ENCODE measurements at regions not wholly inside any gene's neighbourhood (a gene's known extent, or its start where the extent isn't known, plus 50 kb on each side); places are given as distances from the start of the nearest gene placed in this dataset.
"Not testable (repeated sequence)": the region's sequence is repeated elsewhere in the genome, so short reads cannot be mapped to it uniquely, and the experiment has no call there.

DNA sequence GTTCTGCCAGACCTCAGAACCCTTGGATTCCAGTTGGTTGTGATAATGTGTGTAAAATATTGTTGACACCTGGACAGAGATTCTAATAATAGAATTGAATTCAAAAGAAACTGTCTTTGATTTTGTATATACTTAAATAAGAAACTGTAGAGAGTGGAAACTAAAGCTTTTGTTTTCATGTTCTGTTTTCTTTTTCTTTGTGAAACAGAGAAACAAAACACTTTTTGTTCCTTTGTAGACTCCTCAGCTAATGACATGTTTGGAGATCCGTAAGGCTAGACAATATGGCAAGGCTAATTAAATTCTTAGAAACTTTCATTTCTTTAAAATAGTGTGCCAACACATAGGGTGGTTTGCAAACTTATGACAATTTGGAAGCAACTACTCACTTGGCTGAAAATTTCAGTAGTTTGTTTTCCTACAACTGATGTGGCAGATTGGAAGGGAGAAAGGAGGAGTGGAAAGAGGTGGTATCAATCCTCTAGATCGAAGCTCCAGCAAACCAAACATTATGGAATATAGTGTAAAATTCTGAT is 90.9 kb upstream of the FAT1 start:
- no peak for DNase-seq

DNA sequence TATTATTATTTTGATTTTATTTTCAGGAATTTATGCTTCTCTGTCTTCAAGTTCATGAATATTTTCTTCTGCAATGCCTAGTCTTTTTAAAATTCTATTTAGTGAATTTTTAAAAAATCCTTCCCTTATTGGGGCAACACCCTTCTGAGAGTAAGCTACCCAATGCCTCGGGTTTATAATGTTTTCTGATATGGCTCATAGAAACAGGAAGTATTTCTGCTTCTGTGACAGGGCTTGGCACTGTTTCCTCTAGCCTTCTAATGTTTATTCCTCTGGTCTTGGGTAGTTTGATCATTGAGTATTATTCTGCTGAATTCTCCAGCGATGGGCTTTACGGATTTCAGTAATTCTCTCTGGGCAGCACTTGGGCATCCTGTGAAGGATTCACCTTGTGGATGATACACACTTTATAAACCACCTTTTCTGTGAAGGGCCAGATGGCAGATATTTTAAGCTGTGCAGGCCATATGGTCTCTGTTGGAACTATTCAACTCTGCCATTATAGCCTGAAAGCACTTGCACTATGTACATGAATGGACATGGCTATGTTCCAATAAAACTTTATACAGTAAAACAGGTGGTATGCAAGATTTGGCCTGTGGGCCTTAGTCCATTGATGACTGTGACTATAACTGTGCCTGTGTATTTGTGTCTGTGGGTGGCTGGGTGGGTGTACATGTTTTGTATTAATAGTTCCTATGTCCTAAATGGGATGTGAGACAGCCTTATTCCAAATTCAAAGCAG is 95.9 kb upstream of the FAT1 start:
- no peak for DNase-seq

DNA sequence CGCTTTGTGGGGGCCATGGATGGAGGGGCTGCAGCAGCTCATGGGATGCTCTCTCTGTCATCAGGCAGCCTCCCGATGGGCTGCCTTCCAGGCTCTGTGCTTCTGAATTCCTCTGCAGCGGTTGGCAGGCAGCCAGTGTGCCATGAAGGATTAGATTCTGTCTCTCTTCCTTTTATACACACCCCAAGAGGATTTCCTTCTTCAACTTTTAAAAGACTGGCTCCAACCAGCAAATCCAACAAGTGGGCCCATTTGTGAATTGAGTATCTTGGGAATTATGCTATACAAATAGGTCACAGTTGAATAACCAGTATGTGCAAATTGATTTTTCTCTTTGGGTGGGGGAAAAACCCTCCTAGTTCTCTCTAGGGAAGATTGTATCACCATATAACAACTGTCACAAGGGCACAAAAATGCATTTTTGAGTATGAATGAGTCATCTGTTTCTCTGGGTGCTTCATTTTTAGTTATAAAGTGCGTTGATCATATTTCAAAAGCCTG is 96.8 kb upstream of the FAT1 start:
- no peak for DNase-seq

DNA sequence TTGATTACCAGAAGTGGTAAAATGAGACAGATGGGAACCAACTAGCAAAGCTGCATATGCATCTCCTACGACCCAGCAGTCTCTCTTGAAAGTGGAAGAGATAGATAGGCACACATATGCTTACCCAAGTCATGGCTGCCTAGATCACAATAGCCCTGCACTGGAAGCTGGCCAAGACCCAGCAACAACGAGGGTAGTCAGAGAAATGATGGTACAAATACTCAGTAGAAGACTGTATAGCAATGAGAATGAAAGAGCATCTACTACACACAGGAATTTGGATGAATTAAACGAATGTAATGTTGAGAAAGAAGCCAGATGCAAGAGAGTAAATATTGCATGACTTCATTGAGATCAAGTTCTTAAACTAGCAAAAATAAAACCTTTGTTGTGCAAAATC is 100.3 kb upstream of the FAT1 start:
- DNase-seq: no peak

DNA sequence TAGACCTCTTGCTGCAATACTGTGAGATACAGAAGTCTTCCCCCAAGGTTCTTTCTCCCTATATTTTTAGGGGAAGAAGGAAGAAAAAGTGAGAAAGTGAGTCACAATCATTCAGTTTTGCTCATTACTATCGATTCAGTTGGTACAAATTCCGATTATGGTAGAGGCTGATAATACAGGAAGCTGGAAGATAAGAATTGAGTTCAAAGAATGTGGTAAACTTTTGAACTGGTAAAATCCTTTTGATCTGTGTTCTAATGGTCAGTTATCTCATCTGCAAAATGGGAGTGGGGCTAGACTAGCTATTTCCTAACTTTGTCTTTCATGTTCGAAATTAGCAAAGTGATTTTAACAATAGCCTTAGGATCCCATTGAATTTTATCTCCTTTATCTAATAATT is 101.4 kb upstream of the FAT1 start:
- no peak for DNase-seq

DNA sequence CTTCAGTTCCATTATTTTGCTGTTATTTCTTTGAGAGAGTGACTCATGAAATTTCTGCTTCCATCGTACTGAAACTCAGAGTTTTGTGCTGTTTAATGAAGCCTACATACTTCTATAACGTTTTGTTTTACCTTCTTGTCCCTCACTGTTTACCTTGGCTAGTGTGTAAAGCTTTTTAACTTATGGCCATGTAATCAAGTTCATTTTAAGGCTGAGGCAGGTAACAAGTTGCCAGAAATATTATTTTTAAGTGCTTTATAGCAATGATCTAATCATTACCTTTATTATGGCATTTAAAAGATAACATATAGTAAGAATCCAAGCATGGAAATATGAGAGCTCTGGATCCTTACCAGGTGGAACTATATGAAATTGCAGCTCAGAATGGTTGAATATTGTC is 102.3 kb upstream of the FAT1 start:
- DNase-seq: no peak

DNA sequence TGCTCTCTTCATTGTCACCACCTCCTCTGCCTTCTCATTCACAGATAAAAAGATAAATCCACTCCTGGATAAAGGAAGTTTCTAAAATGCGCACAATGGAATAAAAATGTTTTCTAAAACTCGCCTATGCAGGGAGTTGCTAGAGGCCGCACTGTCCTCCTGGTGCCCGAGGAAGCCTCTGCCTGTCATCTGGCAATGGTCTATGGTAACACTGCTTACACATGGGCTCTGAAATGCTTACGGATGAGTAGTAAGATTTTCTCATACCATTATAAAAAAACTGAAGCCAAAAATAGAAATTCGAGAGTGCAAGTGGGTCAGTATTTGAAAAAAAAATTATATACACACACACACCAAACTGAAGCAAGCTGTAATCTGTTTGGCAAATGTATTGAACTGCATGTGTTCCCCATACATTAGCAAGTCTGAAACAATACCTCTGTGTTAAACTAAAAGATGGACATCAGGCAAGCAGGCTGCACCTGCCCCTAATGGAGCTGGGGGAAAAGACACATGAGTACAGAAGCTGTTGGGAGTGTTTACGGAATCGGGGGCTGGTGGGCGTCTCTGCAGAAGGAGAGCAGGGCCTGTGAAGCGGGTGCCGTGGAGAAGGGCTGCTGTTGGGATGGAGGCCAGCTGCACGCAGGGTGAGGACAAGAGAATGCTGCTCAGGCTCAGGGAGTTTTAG is 103.3 kb upstream of the FAT1 start:
- no peak for DNase-seq

DNA sequence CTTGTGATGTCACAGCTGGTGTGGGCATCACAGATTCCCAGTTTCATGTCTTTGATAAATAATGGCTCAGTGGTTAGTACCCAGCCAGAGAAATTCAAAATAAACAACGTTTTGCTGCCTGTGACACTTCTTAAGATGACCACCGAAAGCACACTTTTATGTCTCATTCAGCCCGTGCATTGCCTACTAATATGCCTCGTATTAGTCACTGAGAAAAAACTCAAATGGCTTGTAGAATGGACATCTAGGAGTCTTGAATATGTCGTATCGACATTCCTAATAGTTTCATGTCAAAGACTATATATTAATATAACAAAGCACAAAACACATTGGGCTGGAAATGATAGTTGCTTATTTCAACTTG is 103.9 kb upstream of the FAT1 start:
- DNase-seq: no peak

DNA sequence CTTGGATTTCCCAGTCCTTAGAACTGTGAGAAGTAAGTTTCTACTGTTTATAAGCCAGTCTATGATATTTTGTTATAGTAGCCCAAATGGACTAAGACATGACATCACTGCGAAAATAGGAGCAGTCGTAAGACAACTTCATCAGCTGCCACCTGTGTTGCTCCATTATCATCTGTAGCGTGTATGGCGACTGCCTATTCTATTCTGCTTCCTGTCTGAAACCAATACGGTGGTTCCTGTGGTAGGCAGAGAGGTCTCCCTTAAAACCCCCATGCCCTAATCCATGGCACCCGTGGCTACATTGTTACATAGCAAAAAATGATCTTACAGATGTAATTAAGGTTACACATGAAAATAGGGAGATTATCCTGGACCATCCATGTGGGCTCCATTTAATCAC is 105.4 kb upstream of the FAT1 start:
- DNase-seq: no peak

DNA sequence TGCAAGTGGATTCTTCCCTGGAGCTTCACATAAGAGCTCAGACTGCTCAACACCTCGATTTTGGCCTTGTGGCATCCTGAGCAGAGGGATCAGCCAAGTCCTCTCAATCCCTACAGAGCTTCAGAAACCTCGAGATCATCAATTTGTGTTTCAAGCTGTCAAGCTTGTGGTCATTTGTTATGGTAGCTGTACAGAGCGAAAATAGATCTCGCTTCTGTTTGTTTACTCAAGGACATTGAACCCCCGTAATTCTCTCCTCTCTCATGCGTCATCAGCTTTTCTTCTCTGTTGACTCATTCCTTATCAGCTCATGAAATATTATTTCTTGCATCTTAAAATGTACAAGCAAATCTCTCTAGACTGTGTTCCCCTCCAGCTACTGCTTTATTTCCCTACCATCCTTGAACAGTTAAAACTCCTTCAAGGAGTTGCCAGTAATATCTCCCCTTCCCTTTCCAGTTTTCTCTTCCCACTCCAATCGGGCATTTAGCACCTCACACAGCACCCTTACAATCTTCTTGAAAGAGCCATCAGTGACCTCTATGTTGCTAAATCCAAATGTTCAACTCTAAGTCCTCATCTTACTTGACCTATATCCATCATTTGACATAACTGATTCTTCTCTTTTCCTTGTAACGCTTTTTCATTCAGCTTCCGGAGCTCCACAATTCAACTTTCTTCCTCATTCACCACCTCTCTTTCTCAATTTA is 106.2 kb upstream of the FAT1 start:
- no peak for DNase-seq

DNA sequence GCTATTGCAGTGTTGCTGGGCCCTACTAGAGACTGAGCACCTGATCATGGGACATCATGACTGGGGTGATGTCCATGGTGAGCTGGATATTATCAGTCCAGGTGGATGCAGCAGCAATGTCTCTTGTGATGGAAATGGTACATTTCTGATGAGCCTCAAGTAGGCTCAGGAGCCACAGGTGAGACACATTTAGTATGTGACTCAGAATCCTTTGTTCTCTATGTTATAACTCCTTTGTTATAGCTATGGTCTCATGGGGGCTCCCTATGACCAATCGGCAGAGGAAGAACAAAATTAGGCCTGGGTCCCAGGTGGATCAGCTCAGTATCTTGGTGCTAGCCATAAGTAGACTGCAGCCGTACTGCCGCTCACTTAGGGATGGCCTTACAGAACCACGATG is 107.9 kb upstream of the FAT1 start:
- no peak for DNase-seq

DNA sequence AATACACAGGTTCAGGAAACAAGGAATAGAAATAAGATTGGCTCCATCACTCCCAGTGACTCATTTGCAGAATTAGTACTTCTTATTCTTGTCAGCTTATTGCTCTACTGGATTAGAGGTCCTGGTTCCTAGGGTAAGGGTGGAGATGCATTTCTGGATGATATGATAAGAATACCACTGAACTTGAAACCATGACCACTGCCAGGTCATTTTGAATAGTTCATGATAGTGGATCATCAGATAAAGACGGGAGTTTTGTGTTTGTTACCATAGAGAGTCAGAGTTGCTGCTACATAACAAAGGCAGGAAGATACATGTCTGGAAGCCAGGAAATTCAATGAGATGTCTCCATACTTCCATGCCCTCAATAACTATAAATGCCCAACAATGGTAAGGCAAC is 109.2 kb upstream of the FAT1 start:
- no peak for DNase-seq

DNA sequence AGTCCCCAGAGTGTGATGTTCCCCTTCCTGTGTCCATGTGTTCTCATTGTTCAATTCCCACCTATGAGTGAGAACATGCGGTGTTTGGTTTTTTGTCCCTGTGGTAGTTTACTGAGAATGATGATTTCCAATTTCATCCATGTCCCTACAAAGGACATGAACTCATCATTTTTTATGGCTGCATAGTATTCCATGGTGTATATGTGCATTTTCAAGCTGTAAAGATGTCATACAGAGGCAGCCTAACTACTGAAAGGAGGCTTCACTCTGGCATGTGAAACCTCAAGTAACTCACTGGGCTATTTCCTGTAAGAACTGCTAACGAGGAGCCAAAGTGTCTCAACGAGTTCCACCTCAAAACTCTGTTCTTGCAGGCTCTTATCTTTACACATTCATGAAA is 113.8 kb upstream of the FAT1 start:
- DNase-seq: not testable (repeated sequence)

DNA sequence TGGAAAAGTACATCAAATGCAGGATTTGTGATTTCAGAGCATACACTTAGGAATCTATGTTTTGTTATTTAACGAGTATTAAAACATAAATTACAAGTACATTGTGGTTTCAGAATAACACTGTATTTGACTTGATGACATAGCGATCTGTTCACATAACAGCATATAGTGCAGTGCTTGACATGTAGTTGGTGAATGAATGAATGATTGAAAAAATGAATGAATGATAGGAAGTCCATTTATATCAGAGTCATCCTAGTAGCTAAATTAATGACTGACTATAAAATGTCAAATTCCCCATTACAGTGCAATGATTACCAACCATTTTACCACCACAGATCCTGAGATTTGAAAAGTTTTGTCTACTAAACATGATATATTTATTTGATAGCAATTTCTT is 114.6 kb upstream of the FAT1 start:
- no peak for DNase-seq

DNA sequence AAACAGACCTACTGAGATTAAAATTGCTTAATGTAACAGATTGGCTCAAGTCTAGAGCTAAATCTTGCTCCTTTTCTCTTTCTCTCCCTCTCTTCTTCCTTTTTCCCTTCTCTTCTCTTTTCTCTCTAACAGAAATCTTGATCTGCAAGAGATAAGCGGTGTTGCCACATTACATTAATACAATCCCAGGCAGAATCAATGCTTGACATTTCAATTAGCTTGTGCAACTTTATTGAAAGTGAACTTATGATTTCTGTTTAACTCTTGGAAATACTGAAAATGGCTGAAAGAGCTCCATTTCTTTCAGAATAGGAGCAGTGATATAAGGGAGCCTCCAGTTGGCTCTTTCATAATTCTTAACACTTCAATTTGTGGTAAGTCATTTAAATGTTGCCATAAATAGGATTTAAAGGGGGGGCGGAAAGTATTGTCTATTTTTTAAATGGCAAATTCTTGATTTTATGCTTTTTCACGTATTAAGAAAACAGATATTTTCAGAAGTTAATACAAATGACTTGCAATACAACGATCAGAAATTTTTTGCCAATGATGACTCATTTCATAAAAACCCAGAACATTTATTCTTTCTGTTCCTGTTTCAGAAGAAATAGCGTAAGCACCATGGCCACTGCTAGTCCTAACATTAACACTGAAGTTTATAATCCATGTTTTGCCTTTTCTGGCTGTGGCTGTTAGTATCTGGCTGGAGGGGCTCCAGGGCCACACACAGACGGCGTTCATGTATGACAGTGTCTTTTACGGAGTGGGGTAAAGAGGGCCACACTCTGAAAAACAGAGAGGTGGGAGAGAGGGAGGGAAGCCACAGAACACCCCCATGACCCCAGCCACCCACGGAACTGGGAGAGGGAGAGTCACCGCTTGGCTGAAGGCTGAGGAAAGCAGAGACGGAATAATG is 115.7 kb upstream of the FAT1 start:
- DNase-seq: no peak

DNA sequence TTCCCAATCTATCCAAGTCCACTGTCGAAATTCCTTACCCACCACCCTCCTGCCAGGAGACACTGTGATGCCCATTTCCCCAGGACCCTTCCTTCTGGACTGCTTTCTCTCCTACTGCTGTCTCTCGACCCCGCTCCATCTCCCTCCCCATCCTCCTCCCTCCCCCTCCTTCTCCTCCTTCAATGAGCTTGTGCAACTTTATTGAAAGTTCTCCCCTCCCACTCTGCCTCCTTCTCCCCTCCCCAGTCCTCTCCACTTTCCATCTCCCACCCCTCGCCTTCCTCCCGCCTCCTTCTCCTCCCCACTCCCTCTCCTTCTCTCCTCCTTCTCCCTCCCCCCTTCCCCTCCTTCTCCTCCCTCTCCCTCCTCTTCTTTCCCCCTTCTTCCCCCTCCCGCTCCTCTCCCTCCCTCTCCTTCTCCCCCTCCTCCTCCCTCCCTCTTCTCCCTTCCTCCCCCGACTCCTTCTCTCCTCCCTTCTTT is 116.6 kb upstream of the FAT1 start:
- no peak for DNase-seq

DNA sequence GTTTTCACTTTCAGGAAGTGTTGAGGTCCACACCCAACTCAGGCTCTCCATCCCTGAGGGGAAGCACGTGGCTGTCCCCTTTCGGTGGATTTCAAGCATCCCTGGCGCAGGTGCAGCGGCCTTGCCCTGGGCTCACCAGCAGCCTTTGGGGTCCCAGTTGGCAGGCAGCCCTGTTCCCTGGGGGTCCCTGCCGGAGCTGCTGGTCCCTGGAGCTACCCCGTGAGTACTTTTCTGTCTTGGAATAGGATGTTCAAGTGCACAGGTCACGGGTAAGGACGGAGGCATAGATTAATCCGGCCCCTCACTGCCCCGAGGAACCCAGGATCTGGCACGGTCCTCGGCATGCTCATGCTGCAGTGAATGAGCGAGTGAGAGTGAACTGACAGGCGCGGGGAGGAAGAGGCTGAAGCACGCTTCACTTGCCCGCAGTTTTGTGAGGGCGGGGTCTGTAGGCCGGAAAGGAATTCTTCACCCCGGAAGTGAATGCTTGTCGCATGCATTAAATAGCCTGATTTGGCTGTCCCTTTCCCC is 117.2 kb upstream of the FAT1 start:
- no peak for DNase-seq

DNA sequence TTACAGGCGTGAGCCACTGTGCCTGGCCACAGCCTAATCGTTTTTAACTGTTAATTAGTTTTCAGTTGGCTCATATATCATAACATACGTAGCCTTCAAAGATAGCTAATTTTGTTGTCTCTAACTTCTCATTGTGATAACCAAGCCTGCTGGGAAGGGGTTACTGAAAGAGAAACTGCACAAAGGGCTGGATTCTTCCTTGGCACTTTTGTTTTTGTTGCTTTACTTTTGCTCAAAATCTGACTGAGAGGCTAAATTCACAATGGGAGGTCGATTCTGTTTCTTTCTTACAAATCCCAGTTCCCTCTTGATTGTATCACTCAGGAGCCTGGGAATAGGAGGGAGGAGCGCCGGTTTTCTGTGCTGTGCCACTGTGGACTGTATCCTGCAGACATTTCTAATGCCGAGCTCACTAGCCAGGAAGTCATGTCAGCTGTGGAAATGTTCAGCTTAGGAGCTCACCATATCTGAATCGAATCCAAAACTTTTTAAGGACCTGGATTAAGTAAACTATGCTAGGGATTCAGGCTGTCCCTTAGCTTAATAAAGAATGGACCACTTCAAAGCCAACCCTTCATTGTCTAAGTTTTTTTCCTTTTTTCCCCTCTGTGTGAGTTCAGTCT is 120.5 kb upstream of the FAT1 start:
- no peak for DNase-seq

DNA sequence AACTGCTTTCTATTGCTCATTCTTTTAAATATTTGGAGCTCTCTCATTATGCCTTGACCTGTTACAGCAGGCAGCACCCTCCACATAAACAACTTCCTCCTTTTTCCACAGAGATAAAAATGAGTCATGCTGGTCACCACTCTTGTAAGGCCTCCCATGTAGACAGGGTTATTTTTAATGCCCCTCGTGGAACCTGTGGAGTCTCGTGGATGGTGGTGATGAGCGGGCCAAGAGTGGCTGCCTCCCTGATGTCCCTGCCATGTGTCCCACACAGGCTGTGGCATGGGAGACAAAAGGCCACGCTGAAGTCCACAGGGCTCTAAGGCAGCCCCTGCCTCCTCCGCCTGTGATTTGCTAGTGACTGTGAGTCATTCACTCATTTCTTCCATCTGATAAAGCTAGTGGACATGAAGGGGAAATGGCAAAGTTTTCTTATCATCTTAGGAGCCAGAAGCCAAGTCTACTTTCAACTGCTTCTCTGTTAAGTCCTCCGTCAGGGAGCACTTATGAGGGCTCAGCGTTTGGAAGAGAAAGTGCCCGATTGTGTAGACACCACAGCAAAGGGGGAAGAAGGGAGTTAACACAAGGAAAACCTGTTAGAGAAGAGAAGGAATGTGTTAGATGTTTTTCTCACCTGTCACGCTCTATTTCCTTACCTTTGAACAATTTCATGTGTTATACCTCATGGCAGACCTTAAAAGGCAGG is 121.6 kb upstream of the FAT1 start:
- DNase-seq: no peak

DNA sequence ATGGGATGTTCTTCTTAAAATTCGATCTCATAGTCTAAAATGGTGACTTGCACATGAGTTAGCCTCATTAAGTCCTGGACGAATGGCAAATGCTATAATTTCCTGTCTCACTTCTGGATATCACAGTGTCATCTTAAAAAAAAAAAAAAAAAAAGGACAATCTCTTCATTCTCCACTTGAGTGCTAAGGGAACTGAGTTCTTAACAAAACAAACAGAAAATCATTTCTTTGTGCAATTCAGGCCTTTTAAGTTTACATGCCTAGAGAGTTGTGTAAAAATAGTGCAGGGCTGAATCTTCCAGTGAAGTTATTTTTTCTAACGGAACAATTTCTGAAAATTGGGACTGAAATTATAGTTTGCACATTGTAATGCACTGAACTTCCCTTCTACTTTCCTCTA is 122.8 kb upstream of the FAT1 start:
- DNase-seq: no peak
